Subcutaneous abdominal adipose tissue (tissue), 5 donors: ENCODE measurements at regions not wholly inside any gene's neighbourhood (a gene's known extent, or its start where the extent isn't known, plus 50 kb on each side); places are given as distances from the start of the nearest gene placed in this dataset.

Experiments used
- H3K27ac ChIP-seq: one replicate; pipeline ENCODE4 v1.7.0; 2013; ENCODE audit warnings: low read depth, mild to moderate bottlenecking, inconsistent platforms, low read length, moderate library complexity
- H3K27me3 ChIP-seq, 5 donors: one replicate each; pipeline ENCODE4 v1.7.0; 2013; ENCODE audit warnings: low read length in 5 of 5, inconsistent platforms in 1 of 5; ENCODE audit not compliant: control insufficient read depth in 5 of 5, insufficient read depth in 4 of 5
- H3K36me3 ChIP-seq, 5 donors: one replicate each; pipeline ENCODE4 v1.7.0; 2013; ENCODE audit warnings: low read length in 5 of 5; ENCODE audit not compliant: control insufficient read depth in 5 of 5, insufficient read depth in 5 of 5
- H3K4me1 ChIP-seq, 5 donors: one replicate each; pipeline ENCODE4 v1.7.0; 2013; ENCODE audit warnings: low read length in 5 of 5, mild to moderate bottlenecking in 3 of 5, moderate library complexity in 1 of 5; ENCODE audit not compliant: control insufficient read depth in 5 of 5, insufficient read depth in 5 of 5
- H3K4me3 ChIP-seq, 5 donors: one replicate each; pipeline ENCODE4 v1.7.0; 2013; ENCODE audit warnings: low read length in 5 of 5, low read depth in 1 of 5
- H3K9ac ChIP-seq, 5 donors: one replicate each; pipeline ENCODE4 v1.7.0; 2013; ENCODE audit warnings: low read length in 5 of 5, mild to moderate bottlenecking in 4 of 5, moderate library complexity in 3 of 5
- H3K9me3 ChIP-seq, 5 donors: one replicate each; pipeline ENCODE4 v1.7.0; 2013; ENCODE audit warnings: low read length in 5 of 5; ENCODE audit not compliant: control insufficient read depth in 5 of 5
- donor health status: healthy.
- donor health status: healthy.
- donor health status: healthy.
- donor health status: healthy.
- donor health status: healthy.

DNA sequence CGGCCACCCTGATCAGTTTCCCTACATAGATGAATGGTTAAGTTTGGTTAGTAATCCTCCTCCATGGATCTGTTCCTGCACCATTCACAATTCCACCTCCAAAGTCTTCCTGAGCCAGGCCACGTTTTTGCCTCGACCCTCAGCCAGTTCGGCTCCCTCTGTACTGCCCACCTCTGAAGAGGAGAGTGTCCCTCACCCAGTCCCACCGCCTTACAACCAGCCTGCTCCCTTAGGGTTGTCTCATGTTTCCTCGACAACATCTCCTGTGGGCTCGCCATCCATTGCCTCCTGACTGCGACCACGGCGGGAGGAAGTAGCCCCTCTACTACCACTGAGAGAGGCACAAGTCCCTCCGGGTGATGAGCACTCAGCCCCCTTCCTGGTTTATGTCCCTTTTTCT lies 338.0 kb upstream of the CNTNAP5 start:
- no peak overlapping the region for H3K4me3 ChIP-seq
- H3K4me1 ChIP-seq: no peaks in the 10 kb centered on the region
- no peaks in the 10 kb centered on the region for H3K36me3 ChIP-seq
- H3K9me3 ChIP-seq: peaks cover 0 to 4% (median 2%) of the 10 kb centered on the region in 5 donors
- no peak overlapping the region for H3K27ac ChIP-seq
- H3K9ac ChIP-seq: no peak overlapping the region
- H3K27me3 ChIP-seq: no peaks in the 10 kb centered on the region

DNA sequence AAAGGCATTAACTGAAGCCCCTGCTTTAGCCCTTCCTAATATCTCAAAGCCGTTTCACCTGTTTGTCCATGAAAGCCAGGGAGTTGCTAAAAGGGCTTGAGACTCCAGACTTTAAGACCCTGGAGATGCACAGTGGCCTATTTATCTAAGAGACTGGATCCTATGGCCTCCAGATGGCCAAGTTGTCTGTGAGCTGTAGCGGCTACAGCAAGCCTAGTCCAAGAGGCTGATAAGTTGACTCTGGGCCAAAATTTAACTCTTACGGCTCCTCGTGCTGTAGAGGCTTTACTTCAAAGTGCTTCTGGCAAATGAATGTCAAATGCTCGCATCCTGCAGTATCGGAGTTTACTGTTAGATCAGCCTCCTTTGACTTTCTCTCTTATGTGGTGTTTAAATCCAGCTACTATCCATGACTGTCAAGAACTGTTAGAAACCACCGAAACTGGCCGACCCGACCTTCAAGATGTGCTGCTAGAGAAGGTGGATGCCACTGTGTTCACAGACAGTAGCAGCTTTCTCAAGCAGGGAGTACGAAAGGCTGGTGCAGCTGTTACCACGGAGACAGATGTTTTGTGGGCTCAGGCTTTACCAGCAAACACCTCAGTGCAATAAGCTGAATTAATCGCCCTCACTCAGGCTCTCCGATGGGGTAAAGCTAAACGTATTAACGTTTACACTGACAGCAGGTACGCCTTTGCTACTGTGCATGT lies 336.7 kb upstream of the CNTNAP5 start:
- Histone ChIP-seq H3K9me3 (peaks cover 0 to 4% (median 2%) of the 10 kb centered on the region in 5 donors), H3K27ac (no peak overlapping the region), H3K9ac (no peak overlapping the region), H3K4me3 (no peak overlapping the region), H3K4me1 (no peaks in the 10 kb centered on the region), H3K27me3 (no peaks in the 10 kb centered on the region), H3K36me3 (no peaks in the 10 kb centered on the region)

DNA sequence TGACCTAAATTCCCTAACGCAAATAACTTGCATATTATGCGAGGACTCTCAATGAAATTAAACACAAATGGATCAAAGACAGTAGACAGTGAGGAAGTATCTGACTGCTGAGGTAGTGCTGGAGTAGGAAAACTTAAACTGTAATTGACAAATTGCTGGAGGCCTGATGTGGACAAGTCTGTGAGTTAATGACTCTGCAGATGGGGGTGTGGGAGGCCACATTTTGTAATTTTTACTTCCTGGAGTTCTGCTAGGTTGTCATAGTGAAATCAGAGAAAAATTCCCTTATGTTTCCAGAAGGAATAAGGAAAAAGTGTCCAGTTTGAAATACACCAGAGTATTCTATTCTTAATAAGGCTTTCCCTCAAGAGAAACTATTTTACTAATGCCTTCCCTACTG lies 333.0 kb upstream of the CNTNAP5 start:
- Histone ChIP-seq H3K9ac (no peak overlapping the region), H3K27me3 (no peaks in the 10 kb centered on the region), H3K27ac (no peak overlapping the region), H3K4me1 (no peaks in the 10 kb centered on the region), H3K9me3 (peaks cover 0 to 3% (median 2%) of the 10 kb centered on the region in 5 donors), H3K36me3 (no peaks in the 10 kb centered on the region), H3K4me3 (no peak overlapping the region)

DNA sequence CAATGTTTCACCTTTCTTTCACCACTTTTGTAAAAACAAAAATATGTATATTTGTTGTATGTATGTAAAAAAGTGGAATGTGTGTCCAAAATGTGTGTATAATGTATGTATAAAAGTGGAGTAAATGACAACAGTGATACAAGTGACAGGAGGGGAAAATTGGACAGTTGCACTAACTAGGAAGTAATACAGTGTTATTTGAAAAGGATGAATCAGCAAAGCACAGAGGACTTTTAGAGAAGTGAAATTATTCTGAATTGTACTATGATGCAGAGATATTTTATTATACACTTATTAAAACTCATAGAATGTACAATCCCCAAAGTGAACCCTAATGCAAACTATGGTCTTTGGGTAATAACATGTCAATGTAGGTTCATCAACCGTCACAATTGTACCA lies 331.3 kb upstream of the CNTNAP5 start:
- Histone ChIP-seq H3K27ac (no peak overlapping the region), H3K4me1 (no peaks in the 10 kb centered on the region), H3K36me3 (no peaks in the 10 kb centered on the region), H3K9ac (no peak overlapping the region), H3K9me3 (peaks cover 0 to 3% (median 0%) of the 10 kb centered on the region in 5 donors), H3K27me3 (no peaks in the 10 kb centered on the region), H3K4me3 (no peak overlapping the region)

DNA sequence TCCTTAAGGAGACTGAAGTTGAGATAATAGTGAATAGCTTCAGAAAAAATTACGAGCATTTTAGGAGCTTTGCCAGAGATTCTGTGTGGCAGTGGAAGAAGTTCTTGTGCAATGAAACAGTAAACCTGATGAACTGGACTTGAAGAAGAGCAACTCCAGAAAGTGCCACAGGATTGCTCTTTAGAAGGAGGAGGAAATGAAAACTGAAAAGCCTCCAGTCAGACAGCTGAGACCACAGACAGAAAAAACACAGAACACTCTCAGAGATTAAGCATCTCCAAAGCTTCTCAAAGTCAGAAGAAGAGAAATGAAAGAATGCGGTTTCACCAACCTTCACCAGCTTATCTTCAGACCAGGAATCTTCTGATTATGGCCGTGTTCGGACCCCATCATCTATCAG lies 329.7 kb upstream of the CNTNAP5 start:
- H3K4me1 ChIP-seq: no peaks in the 10 kb centered on the region
- no peak overlapping the region for H3K27ac ChIP-seq
- no peaks in the 10 kb centered on the region for H3K27me3 ChIP-seq
- no peaks in the 10 kb centered on the region for H3K36me3 ChIP-seq
- peaks cover 0 to 3% (median 0%) of the 10 kb centered on the region in 5 donors for H3K9me3 ChIP-seq
- H3K9ac ChIP-seq: no peak overlapping the region
- no peak overlapping the region for H3K4me3 ChIP-seq

DNA sequence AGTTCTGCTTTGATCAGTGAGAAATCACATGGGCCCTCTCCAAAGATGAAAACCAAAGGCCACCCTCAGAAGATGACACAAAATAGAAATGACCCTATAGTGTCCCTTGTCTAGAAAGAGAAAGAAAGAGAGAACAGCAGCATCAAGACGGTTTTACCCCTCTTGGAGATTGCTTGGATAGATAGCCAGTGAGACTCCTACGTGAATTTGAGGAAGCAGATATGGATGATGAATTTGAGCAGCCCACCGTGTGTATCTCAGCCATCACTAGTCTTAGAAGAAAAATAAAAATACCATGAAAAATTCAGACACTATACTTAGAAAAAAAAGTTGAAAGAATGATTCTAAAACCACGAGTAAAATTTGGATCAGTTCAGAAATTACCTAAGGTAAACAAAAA lies 329.1 kb upstream of the CNTNAP5 start:
- H3K9ac ChIP-seq: no peak overlapping the region
- no peak overlapping the region for H3K27ac ChIP-seq
- no peak overlapping the region for H3K4me3 ChIP-seq
- no peaks in the 10 kb centered on the region for H3K36me3 ChIP-seq
- H3K27me3 ChIP-seq: no peaks in the 10 kb centered on the region
- peaks cover 0 to 3% (median 0%) of the 10 kb centered on the region in 5 donors for H3K9me3 ChIP-seq
- no peaks in the 10 kb centered on the region for H3K4me1 ChIP-seq

DNA sequence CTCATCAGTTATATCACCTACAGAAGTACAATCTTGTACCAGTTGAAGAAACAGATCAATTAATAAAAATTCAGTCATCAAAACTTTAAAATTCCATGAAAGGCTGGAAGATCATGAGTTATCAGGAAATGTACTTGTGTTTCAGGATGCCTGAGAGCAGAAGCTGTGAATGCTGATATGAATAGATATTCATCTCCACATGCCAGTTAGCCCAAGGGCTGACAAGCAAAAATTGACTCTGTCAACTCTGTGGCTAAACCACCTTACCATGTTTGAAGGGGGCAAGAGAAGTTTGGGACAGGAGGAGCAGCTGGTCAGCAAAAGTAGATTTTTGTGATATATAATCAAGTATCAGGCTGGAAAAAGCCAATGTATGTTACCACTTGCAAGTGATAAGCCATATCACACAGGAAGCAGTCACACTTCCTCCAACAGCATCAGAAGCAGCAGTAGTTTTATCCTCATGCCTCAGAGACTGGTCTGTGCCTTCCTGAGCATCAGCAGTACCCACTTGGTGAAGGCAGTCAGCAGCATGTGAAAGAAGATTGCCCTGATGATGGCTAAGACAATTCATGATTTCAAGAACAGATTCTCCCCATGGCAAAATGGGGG lies 328.2 kb upstream of the CNTNAP5 start:
- H3K27me3 ChIP-seq: no peaks in the 10 kb centered on the region
- no peak overlapping the region for H3K27ac ChIP-seq
- no peak overlapping the region for H3K9ac ChIP-seq
- H3K4me1 ChIP-seq: no peaks in the 10 kb centered on the region
- no peaks in the 10 kb centered on the region for H3K36me3 ChIP-seq
- peaks cover 0 to 1% (median 0%) of the 10 kb centered on the region in 5 donors for H3K9me3 ChIP-seq
- no peak overlapping the region for H3K4me3 ChIP-seq

DNA sequence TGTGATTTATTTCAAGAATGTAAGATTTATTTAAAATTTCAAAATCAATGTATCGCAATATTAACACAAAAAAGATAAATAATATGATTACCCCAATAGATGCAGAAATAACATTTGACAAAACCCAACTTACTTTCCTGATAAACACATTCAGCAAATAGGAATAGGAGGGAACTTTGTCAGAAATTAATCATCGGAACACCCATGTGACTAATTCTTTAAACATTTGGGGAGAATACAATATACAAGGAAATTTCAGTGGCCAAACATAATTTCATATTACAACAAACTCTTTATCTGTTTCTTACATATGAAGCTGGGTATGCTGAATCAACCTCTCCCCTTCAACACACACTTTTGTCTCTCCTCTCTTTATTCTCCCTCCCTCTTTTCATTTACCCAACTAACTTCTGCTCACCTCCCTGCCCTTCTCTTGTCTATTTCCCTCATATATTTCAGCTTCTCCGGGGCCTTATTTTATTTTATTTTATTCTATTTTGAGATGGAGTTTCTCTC lies 309.6 kb upstream of the CNTNAP5 start:
- Histone ChIP-seq H3K9me3 (peaks cover 0 to 2% (median 0%) of the 10 kb centered on the region in 5 donors), H3K4me3 (no peak overlapping the region), H3K27me3 (no peaks in the 10 kb centered on the region), H3K27ac (no peak overlapping the region), H3K9ac (no peak overlapping the region), H3K36me3 (no peaks in the 10 kb centered on the region), H3K4me1 (no peaks in the 10 kb centered on the region)

DNA sequence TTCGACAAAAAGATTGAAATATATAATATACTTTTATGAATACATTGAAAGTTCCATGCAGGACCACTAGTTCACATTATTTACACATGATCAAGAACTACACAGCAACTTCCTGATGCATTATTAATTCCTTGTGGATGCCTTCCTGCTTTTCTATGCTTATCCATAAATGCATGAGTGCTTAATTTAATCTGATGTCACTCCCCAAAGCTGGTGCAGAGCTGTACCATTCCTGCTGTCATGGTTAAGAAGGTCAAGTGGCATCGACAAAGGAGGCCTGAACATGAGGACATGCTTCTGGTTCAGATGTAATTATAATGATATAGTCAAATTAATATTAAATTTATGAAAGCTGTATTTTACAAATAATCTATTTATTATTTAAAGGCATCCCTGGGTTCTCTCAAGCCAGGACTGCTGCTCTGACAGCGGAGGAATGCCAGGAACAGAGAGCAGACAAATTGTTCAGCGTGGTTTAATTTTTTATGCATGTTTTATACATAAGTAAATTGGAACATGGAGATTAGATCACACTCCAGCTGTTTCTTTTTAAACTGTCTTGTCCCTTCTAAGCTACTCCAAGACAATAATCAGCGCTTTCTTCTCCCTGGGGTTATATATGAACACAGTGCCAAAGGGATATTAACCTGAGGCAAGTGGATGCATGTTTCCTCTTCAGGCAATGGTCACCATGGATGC lies 307.3 kb upstream of the CNTNAP5 start:
- Histone ChIP-seq H3K27ac (no peak overlapping the region), H3K36me3 (no peaks in the 10 kb centered on the region), H3K9ac (no peak overlapping the region), H3K4me3 (no peak overlapping the region), H3K4me1 (no peaks in the 10 kb centered on the region), H3K9me3 (peaks cover 0 to 7% (median 0%) of the 10 kb centered on the region in 5 donors), H3K27me3 (no peaks in the 10 kb centered on the region)

DNA sequence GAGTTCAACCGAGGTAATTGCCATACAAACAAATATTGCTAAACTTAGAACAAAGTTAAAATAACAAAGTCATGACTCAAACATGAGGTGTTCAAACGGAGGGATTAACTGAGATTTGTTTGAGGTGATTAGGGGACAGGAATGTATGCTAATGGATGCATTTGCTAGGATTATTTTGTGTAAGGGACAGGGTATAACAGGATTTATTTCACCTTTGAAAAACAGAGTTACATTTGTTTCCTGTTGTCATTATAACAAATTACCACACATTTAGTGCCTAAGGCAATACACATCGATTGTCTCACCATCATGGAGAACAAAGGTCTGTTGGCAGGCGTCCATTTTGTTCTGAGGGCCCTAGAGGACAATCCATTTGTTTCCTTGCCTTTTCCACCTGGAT lies 304.3 kb upstream of the CNTNAP5 start:
- H3K4me3 ChIP-seq: no peak overlapping the region
- no peaks in the 10 kb centered on the region for H3K36me3 ChIP-seq
- peaks cover 0 to 7% (median 0%) of the 10 kb centered on the region in 5 donors for H3K9me3 ChIP-seq
- no peaks in the 10 kb centered on the region for H3K27me3 ChIP-seq
- no peaks in the 10 kb centered on the region for H3K4me1 ChIP-seq
- no peak overlapping the region for H3K27ac ChIP-seq
- no peak overlapping the region for H3K9ac ChIP-seq
